Femur (tissue), 1 donor: ENCODE measurements at regions not wholly inside any gene's neighbourhood (a gene's known extent, or its start where the extent isn't known, plus 50 kb on each side); places are given as distances from the start of the nearest gene placed in this dataset.

ENCODE experiments used
- DNase-seq: peaks from one replicate; pipeline ENCODE4 v3.0.0-alpha.2; 2017

GRCh38 chr21:35933466-35933865, 126.9 kb downstream of the SETD4 start:
- DNase-seq = peak; percentile 52

GRCh38 chr21:35932232-35932911, 128.0 kb downstream of the SETD4 start:
- peak; percentile 59 for DNase-seq

- no peak for DNase-seq
Observed at GRCh38 chr21:35929901-35930300, 130.4 kb downstream of the SETD4 start.

GRCh38 chr21:35927262-35927661, 133.1 kb downstream of the SETD4 start:
- DNase-seq = peak; percentile 31

GRCh38 chr21:35926003-35926740, 134.2 kb downstream of the SETD4 start:
- DNase-seq = no peak

- peak; percentile 59 for DNase-seq
Observed at GRCh38 chr21:35925497-35925896, 134.8 kb downstream of the SETD4 start.

- DNase-seq = no peak
Observed at GRCh38 chr21:35924714-35925301, 135.5 kb downstream of the SETD4 start.

GRCh38 chr21:35923971-35924370, 136.4 kb downstream of the SETD4 start:
- DNase-seq = no peak

GRCh38 chr21:35922618-35923017, 137.7 kb downstream of the SETD4 start:
- no peak for DNase-seq

- no peak for DNase-seq
Observed at GRCh38 chr21:35921471-35921870, 138.9 kb downstream of the SETD4 start.

GRCh38 chr21:35920436-35920835, 139.9 kb downstream of the SETD4 start:
- no peak for DNase-seq

- no peak for DNase-seq
Observed at GRCh38 chr21:35915030-35915429, 145.3 kb downstream of the SETD4 start.

GRCh38 chr21:35911412-35912191, 148.7 kb downstream of the SETD4 start:
- DNase-seq = no peak

- DNase-seq = no peak
Observed at GRCh38 chr21:35909456-35910223, 150.7 kb downstream of the SETD4 start.

- DNase-seq = no peak
Observed at GRCh38 chr21:35908311-35909078, 151.8 kb downstream of the SETD4 start.

- no peak for DNase-seq
Observed at GRCh38 chr21:35906586-35906985, 153.7 kb downstream of the SETD4 start.

GRCh38 chr21:35905963-35906345, 154.4 kb downstream of the SETD4 start:
- DNase-seq = no peak

- no peak for DNase-seq
Observed at GRCh38 chr21:35905096-35905962, 155.0 kb downstream of the SETD4 start.

GRCh38 chr21:35900539-35900938, 159.8 kb downstream of the SETD4 start:
- DNase-seq = no peak

- DNase-seq = no peak
Observed at GRCh38 chr21:35896060-35896459, 164.3 kb downstream of the SETD4 start.

- no peak for DNase-seq
Observed at GRCh38 chr21:35895598-35895997, 164.7 kb downstream of the SETD4 start.
